Activated B cell treated with CpG ODN at 0.5 μM for 24 hours (primary cell): ENCODE measurements at regions not wholly inside any gene's neighbourhood (a gene's known extent, or its start where the extent isn't known, plus 50 kb on each side); places are given as distances from the start of the nearest gene placed in this dataset.

Source experiments
- ATAC-seq: fragments of 200-7000 bp; cut with Tn5 transposase; one replicate; pipeline ENCODE4 v1.10.0; 2021; ENCODE audit warnings: low read depth, mild to moderate bottlenecking, moderate library complexity
- CTCF ChIA-PET: fragments of 350-600 bp; sonication (Branson Sonifier 250); formaldehyde crosslinking; loops from one replicate; lab custom pipeline; 2021; ENCODE audit warnings: antibody characterized with exemption; lab: Charles Lee
- POLR2A ChIA-PET: fragments of 350-600 bp; sonication (Branson Sonifier 250); formaldehyde crosslinking; loops from one replicate; lab custom pipeline; 2021; ENCODE audit warnings: antibody characterized with exemption; lab: Charles Lee
- DNase-seq: peaks from one replicate; pipeline ENCODE4 v3.0.0; 2022
- H3K27ac Mint-ChIP-seq: one replicate; pipeline ENCODE4 v1.8.0; 2020; ENCODE audit warnings: mixed read lengths
- H3K27me3 Mint-ChIP-seq: one replicate; pipeline ENCODE4 v1.8.0; 2021; ENCODE audit warnings: mixed read lengths
- H3K36me3 Mint-ChIP-seq: one replicate; pipeline ENCODE4 v1.8.0; 2021; ENCODE audit warnings: low read depth, mixed read lengths
- H3K4me1 Mint-ChIP-seq: one replicate; pipeline ENCODE4 v1.8.0; 2021; ENCODE audit warnings: mixed read lengths
- H3K4me3 Mint-ChIP-seq: one replicate; pipeline ENCODE4 v1.8.0; 2020; ENCODE audit warnings: mild to moderate bottlenecking, mixed read lengths
- H3K9me3 Mint-ChIP-seq: one replicate; pipeline ENCODE4 v1.8.0; 2020; ENCODE audit warnings: mixed read lengths
- CTCF ChIP-seq: fragments of 200-600 bp; IDR thresholded peaks from one replicate; pipeline ENCODE4 v1.8.0; 2022; ENCODE audit warnings: antibody characterized with exemption, mild to moderate bottlenecking
- intact Hi-C: fragments of 100-400 bp; cut with micrococcal nuclease; formaldehyde crosslinking; loops from one replicate; pipeline ENCODE4 v1.15.1; 2024

DNA sequence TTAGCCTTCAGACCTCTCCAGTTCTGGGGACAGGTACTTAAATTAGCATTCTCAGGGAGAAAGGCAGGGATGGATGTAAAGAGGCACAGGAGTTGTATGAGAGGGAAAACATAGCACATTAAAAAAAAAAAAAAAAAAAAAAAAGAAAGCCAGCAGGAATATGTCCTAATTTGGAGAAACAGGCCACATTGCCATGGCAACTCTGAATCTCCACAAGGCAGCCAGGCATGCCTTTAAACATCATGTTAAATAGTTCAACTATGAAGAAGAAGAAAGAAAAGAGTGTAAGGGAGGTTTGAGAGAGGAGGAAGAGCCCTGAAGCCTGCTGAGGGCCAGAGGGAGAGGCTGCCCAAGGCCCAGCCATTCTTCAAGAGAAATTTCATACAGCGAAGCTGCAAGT lies 145.8 kb downstream of the GRIN2B start:
- ChIA-PET POLR2A (no interaction called here), CTCF (no interaction called here)
- H3K36me3 Mint-ChIP-seq: no peaks in the 10 kb centered on the region
- H3K9me3 Mint-ChIP-seq: no peaks in the 10 kb centered on the region
- TF ChIP-seq CTCF: no peak
- no peak for DNase-seq
- intact Hi-C loops: no loop called here
- H3K4me3 Mint-ChIP-seq: no peak overlapping the region
- H3K27me3 Mint-ChIP-seq: peaks cover 10% of the 10 kb centered on the region
- H3K27ac Mint-ChIP-seq: no peak overlapping the region
- no peaks in the 10 kb centered on the region for H3K4me1 Mint-ChIP-seq
- no peak for ATAC-seq

- TF ChIP-seq CTCF: no peak
- Mint-ChIP-seq H3K4me1 (no peaks in the 10 kb centered on the region), H3K36me3 (no peaks in the 10 kb centered on the region), H3K4me3 (no peak overlapping the region), H3K9me3 (no peaks in the 10 kb centered on the region), H3K27ac (no peak overlapping the region), H3K27me3 (peaks cover 10% of the 10 kb centered on the region)
- intact Hi-C loops: no loop called here
- CTCF ChIA-PET: interaction anchor here (0.6 kb wide), 1 partner anchor 36 kb away, joined by 4 read pairs; no protein-coding TSS in a partner anchor
- ATAC-seq (no peak), DNase-seq (no peak)
- POLR2A ChIA-PET: no interaction called here
These were observed 147.2 kb downstream of the GRIN2B start for GRCh38 chr12:13834241-13834640.

DNA sequence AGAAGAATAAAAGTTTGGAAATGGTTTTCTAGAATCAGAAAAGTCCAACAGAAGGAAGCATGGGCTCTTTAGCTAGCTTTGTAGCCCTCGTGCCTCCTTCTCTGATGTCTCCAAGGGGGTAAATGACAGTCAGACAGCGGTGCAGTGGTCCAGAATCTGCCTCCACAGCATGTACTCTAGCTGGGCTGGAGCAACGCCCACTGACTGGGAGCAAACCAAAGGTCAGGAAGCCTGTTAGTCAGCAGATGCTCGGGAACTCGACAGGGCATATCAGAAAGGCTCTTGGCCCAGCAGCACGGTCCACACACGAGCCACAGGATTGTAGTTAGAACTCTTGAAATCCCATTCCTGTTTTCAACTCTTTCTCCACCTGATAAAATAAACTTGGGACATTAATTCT lies 164.3 kb downstream of the GRIN2B start:
- ChIA-PET CTCF (no interaction called here), POLR2A (no interaction called here)
- no peaks in the 10 kb centered on the region for H3K36me3 Mint-ChIP-seq
- intact Hi-C loops: no loop called here
- no peak overlapping the region for H3K4me3 Mint-ChIP-seq
- peaks cover 13% of the 10 kb centered on the region for H3K27me3 Mint-ChIP-seq
- H3K4me1 Mint-ChIP-seq: no peaks in the 10 kb centered on the region
- TF ChIP-seq CTCF: no peak
- no peak for DNase-seq
- no peaks in the 10 kb centered on the region for H3K9me3 Mint-ChIP-seq
- no peak overlapping the region for H3K27ac Mint-ChIP-seq
- ATAC-seq: no peak

- no peak for ATAC-seq
- CTCF ChIA-PET: no interaction called here
- no peak overlapping the region for H3K4me3 Mint-ChIP-seq
These were observed 165.0 kb downstream of the GRIN2B start for GRCh38 chr12:13816394-13816793.

DNA sequence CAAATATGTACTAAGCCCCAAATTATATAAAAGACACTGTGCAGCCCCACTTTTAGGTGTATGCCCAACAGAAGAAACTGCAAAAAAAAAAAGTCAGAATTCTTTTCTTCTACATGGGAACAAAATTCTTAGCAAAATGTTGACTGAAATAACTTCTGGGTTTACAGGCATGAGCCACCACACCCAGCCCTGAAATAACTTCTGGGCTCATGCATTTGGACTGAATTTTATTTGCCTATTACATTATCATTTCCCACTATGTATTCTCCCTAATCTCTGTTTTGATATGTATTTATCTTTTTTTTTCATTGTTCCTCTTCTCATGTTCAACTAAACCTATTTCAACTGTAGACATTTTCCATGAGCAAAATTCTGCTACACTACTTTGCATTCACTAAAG lies 169.2 kb downstream of the GRIN2B start:
- intact Hi-C loops: no loop called here
- ChIA-PET POLR2A (no interaction called here), CTCF (no interaction called here)
- DNase-seq: no peak
- no peak overlapping the region for H3K27ac Mint-ChIP-seq
- no peaks in the 10 kb centered on the region for H3K4me1 Mint-ChIP-seq
- peaks cover 19% of the 10 kb centered on the region for H3K27me3 Mint-ChIP-seq
- no peaks in the 10 kb centered on the region for H3K9me3 Mint-ChIP-seq
- no peak overlapping the region for H3K4me3 Mint-ChIP-seq
- H3K36me3 Mint-ChIP-seq: no peaks in the 10 kb centered on the region
- TF ChIP-seq CTCF: no peak
- ATAC-seq: no peak

More at GRCh38 chr12:13816394-13816793, 165.0 kb downstream of the GRIN2B start:
- TF ChIP-seq CTCF: no peak
- POLR2A ChIA-PET: no interaction called here
- intact Hi-C loops: no loop called here
- no peak for DNase-seq
- Mint-ChIP-seq H3K9me3 (no peaks in the 10 kb centered on the region), H3K36me3 (no peaks in the 10 kb centered on the region), H3K27ac (no peak overlapping the region), H3K4me1 (no peaks in the 10 kb centered on the region), H3K27me3 (peaks cover 10% of the 10 kb centered on the region)
